HG02981 (cell line): ENCODE measurements at regions not wholly inside any gene's neighbourhood (a gene's known extent, or its start where the extent isn't known, plus 50 kb on each side); places are given as distances from the start of the nearest gene placed in this dataset.
"Not testable (repeated sequence)": the region's sequence is repeated elsewhere in the genome, so short reads cannot be mapped to it uniquely, and the experiment has no call there.

Experiments used
- ATAC-seq: cut with Tn5 transposase; IDR thresholded peaks from one replicate; pipeline ENCODE4 v1.9.1; 2021; ENCODE audit warnings: mild to moderate bottlenecking, moderate library complexity; ENCODE audit not compliant: unreplicated experiment

GRCh38 chr18:42445359-42445758 is 490.3 kb downstream of the PIK3C3 start:
- no peak for ATAC-seq

GRCh38 chr18:42446195-42446594 is 491.2 kb downstream of the PIK3C3 start:
- ATAC-seq, result no peak

- ATAC-seq, result no peak
These were observed 492.7 kb downstream of the PIK3C3 start for GRCh38 chr18:42447688-42448087.

- no peak for ATAC-seq
These were observed 503.2 kb downstream of the PIK3C3 start for GRCh38 chr18:42458226-42458625.

- no peak for ATAC-seq
These were observed 504.8 kb downstream of the PIK3C3 start for GRCh38 chr18:42459873-42460272.

GRCh38 chr18:42471885-42472284 is 516.9 kb downstream of the PIK3C3 start:
- ATAC-seq, result no peak

GRCh38 chr18:42473611-42474010 is 518.6 kb downstream of the PIK3C3 start:
- no peak for ATAC-seq

- ATAC-seq, result no peak
These were observed 519.5 kb downstream of the PIK3C3 start for GRCh38 chr18:42474577-42474976.

- no peak for ATAC-seq
These were observed 520.1 kb downstream of the PIK3C3 start for GRCh38 chr18:42475157-42475556.

- ATAC-seq, result no peak
These were observed 522.2 kb downstream of the PIK3C3 start for GRCh38 chr18:42477267-42477666.

GRCh38 chr18:42480441-42480840 is 525.4 kb downstream of the PIK3C3 start:
- no peak for ATAC-seq

GRCh38 chr18:42484648-42485047 is 529.6 kb downstream of the PIK3C3 start:
- ATAC-seq, result no peak

GRCh38 chr18:42486271-42486670 is 531.2 kb downstream of the PIK3C3 start:
- ATAC-seq, result no peak

- no peak for ATAC-seq
These were observed 553.8 kb downstream of the PIK3C3 start for GRCh38 chr18:42508683-42509296.

- peak; percentile 94 for ATAC-seq
These were observed 554.8 kb downstream of the PIK3C3 start for GRCh38 chr18:42509750-42510415.

- no peak for ATAC-seq
These were observed 555.5 kb downstream of the PIK3C3 start for GRCh38 chr18:42510540-42510939.

GRCh38 chr18:42513441-42513840 is 558.4 kb downstream of the PIK3C3 start:
- ATAC-seq, result no peak

GRCh38 chr18:42514512-42514911 is 559.5 kb downstream of the PIK3C3 start:
- ATAC-seq, result no peak

GRCh38 chr18:42517896-42518295 is 562.9 kb downstream of the PIK3C3 start:
- ATAC-seq, result no peak

- ATAC-seq, result not testable (repeated sequence)
These were observed 563.3 kb downstream of the PIK3C3 start for GRCh38 chr18:42518331-42518730.

- no peak for ATAC-seq
These were observed 565.1 kb downstream of the PIK3C3 start for GRCh38 chr18:42520138-42520537.

- ATAC-seq, result no peak
These were observed 570.9 kb downstream of the PIK3C3 start for GRCh38 chr18:42525905-42526304.

GRCh38 chr18:42527766-42528165 is 572.7 kb downstream of the PIK3C3 start:
- ATAC-seq, result no peak
